Activated CD8-positive, alpha-beta T cell treated with anti-CD3 and anti-CD28 coated beads for 36 hours (primary cell): ENCODE measurements at regions not wholly inside any gene's neighbourhood (a gene's known extent, or its start where the extent isn't known, plus 50 kb on each side); places are given as distances from the start of the nearest gene placed in this dataset.
"Not testable (repeated sequence)": the region's sequence is repeated elsewhere in the genome, so short reads cannot be mapped to it uniquely, and the experiment has no call there.

Experiments used
- ATAC-seq: fragments of 200-7000 bp; cut with Tn5 transposase; one replicate; pipeline ENCODE4 v1.10.0; 2021; ENCODE audit warnings: mild to moderate bottlenecking, moderate library complexity
- CTCF ChIA-PET: fragments of 350-600 bp; sonication (Branson Sonifier 250); formaldehyde crosslinking; loops from one replicate; lab custom pipeline; 2021; ENCODE audit warnings: antibody characterized with exemption; lab: Charles Lee
- POLR2A ChIA-PET: fragments of 350-600 bp; sonication (Branson Sonifier 250); formaldehyde crosslinking; loops from one replicate; lab custom pipeline; 2021; ENCODE audit warnings: antibody characterized with exemption; lab: Charles Lee
- DNase-seq: peaks from one replicate; pipeline ENCODE4 v3.0.0-alpha.2; 2020
- H3K27ac Mint-ChIP-seq: one replicate; pipeline ENCODE4 v1.8.0; 2021; ENCODE audit warnings: mild to moderate bottlenecking, mixed read lengths
- H3K27me3 Mint-ChIP-seq: one replicate; pipeline ENCODE4 v1.8.0; 2021; ENCODE audit warnings: mixed read lengths
- H3K36me3 Mint-ChIP-seq: one replicate; pipeline ENCODE4 v1.8.0; 2021; ENCODE audit warnings: low read depth, mixed read lengths
- H3K4me1 Mint-ChIP-seq: one replicate; pipeline ENCODE4 v1.8.0; 2021; ENCODE audit warnings: low read depth, mixed read lengths
- H3K4me3 Mint-ChIP-seq: one replicate; pipeline ENCODE4 v1.8.0; 2021; ENCODE audit warnings: mild to moderate bottlenecking, moderate library complexity, mixed read lengths
- H3K9me3 Mint-ChIP-seq: one replicate; pipeline ENCODE4 v1.8.0; 2021; ENCODE audit warnings: mixed read lengths
- intact Hi-C: fragments of 100-400 bp; cut with micrococcal nuclease; formaldehyde crosslinking; loops from one replicate; pipeline ENCODE4 v1.10.0; 2022
- TF ChIP-seq, protein P1 (sequence below): fragments of 200-600 bp; IDR thresholded peaks from one replicate; pipeline ENCODE4 v1.8.0; 2022; ENCODE audit warnings: antibody characterized with exemption, mild to moderate bottlenecking

DNA sequence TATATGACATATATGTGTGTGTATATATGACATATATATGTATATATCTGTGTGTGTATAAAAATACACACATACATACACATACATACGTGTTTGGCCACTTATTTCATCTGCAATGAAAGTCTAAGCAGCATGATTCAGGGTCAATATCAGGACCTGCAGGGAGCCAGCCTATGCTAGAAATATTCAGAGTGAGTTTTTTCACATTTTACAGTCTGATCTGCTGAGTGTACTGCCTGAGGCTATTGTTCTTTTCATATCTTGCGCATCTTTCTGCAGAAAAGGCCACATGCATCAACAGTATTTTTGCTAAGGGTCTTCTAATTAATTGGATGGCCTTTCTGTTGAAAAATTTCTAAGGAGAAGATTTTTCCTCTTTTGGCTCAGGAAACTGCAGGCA, 80.0 kb upstream of the TSPY4 start:
- no peaks in the 10 kb centered on the region for H3K9me3 Mint-ChIP-seq
- intact Hi-C loops, result no loop called here
- DNase-seq (no peak), ATAC-seq (no peak)
- POLR2A ChIA-PET, result no interaction called here
- TF ChIP-seq, protein P1, sequence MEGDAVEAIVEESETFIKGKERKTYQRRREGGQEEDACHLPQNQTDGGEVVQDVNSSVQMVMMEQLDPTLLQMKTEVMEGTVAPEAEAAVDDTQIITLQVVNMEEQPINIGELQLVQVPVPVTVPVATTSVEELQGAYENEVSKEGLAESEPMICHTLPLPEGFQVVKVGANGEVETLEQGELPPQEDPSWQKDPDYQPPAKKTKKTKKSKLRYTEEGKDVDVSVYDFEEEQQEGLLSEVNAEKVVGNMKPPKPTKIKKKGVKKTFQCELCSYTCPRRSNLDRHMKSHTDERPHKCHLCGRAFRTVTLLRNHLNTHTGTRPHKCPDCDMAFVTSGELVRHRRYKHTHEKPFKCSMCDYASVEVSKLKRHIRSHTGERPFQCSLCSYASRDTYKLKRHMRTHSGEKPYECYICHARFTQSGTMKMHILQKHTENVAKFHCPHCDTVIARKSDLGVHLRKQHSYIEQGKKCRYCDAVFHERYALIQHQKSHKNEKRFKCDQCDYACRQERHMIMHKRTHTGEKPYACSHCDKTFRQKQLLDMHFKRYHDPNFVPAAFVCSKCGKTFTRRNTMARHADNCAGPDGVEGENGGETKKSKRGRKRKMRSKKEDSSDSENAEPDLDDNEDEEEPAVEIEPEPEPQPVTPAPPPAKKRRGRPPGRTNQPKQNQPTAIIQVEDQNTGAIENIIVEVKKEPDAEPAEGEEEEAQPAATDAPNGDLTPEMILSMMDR, result no peak
- no peaks in the 10 kb centered on the region for H3K36me3 Mint-ChIP-seq
- H3K4me3 Mint-ChIP-seq, result no peak overlapping the region
- H3K27me3 Mint-ChIP-seq, result no peaks in the 10 kb centered on the region
- CTCF ChIA-PET, result no interaction called here
- no peak overlapping the region for H3K27ac Mint-ChIP-seq
- H3K4me1 Mint-ChIP-seq, result no peaks in the 10 kb centered on the region

GRCh38 chrY:9257725-9258124, 79.5 kb upstream of the TSPY4 start:
- intact Hi-C loops, result no loop called here
- DNase-seq, result no peak
- ATAC-seq, result no peak
- TF ChIP-seq, protein P1, result no peak
- CTCF ChIA-PET, result no interaction called here
- no peaks in the 10 kb centered on the region for H3K36me3 Mint-ChIP-seq
- H3K27me3 Mint-ChIP-seq, result no peaks in the 10 kb centered on the region
- no peak overlapping the region for H3K4me3 Mint-ChIP-seq
- H3K27ac Mint-ChIP-seq, result no peak overlapping the region
- H3K9me3 Mint-ChIP-seq, result no peaks in the 10 kb centered on the region
- no peaks in the 10 kb centered on the region for H3K4me1 Mint-ChIP-seq
- POLR2A ChIA-PET, result no interaction called here

GRCh38 chrY:9259368-9259767, 77.9 kb upstream of the TSPY4 start:
- TF ChIP-seq, protein P1, result no peak
- Mint-ChIP-seq H3K4me1 (no peaks in the 10 kb centered on the region), H3K9me3 (no peaks in the 10 kb centered on the region), H3K36me3 (no peaks in the 10 kb centered on the region), H3K27ac (no peak overlapping the region), H3K27me3 (no peaks in the 10 kb centered on the region), H3K4me3 (no peak overlapping the region)
- ATAC-seq (no peak), DNase-seq (no peak)
- ChIA-PET CTCF (no interaction called here), POLR2A (no interaction called here)
- intact Hi-C loops, result no loop called here

GRCh38 chrY:9260426-9260825, 76.8 kb upstream of the TSPY4 start:
- DNase-seq (no peak), ATAC-seq (no peak)
- Mint-ChIP-seq H3K27ac (no peak overlapping the region), H3K36me3 (no peaks in the 10 kb centered on the region), H3K4me3 (no peak overlapping the region), H3K27me3 (no peaks in the 10 kb centered on the region), H3K9me3 (no peaks in the 10 kb centered on the region), H3K4me1 (no peaks in the 10 kb centered on the region)
- POLR2A ChIA-PET, result no interaction called here
- TF ChIP-seq, protein P1, result no peak
- intact Hi-C loops, result no loop called here
- CTCF ChIA-PET, result no interaction called here

DNA sequence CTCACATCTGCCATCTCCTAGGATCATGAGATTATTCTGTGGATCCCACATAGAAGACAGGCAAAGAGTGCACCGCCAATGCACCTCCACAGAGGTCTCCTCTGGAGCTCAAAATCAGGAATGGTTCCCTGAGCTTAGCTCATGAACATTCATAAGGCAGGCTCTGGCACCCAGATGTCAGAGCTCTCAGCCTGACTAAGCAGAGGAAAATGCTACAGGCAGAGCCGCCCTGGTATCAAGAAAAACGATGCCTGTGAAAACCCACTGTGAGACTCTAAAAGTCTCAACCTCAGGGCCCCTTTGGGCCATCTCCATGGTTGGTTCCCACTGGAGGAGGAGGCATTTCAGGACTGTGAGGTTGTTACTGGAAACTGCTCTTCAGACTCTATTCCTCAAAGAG, 71.7 kb upstream of the TSPY4 start:
- no peaks in the 10 kb centered on the region for H3K36me3 Mint-ChIP-seq
- TF ChIP-seq, protein P1, result no peak
- ChIA-PET POLR2A (no interaction called here), CTCF (no interaction called here)
- DNase-seq (no peak), ATAC-seq (no peak)
- H3K27ac Mint-ChIP-seq, result no peak overlapping the region
- no peaks in the 10 kb centered on the region for H3K4me1 Mint-ChIP-seq
- no peak overlapping the region for H3K4me3 Mint-ChIP-seq
- H3K9me3 Mint-ChIP-seq, result no peaks in the 10 kb centered on the region
- intact Hi-C loops, result no loop called here
- no peaks in the 10 kb centered on the region for H3K27me3 Mint-ChIP-seq

GRCh38 chrY:9270351-9270750, 66.9 kb upstream of the TSPY4 start:
- POLR2A ChIA-PET, H3K27me3 Mint-ChIP-seq, H3K36me3 Mint-ChIP-seq, CTCF ChIA-PET, DNase-seq, H3K9me3 Mint-ChIP-seq, H3K27ac Mint-ChIP-seq, H3K4me3 Mint-ChIP-seq, intact Hi-C loops, H3K4me1 Mint-ChIP-seq, ATAC-seq: not testable (repeated sequence)

DNA sequence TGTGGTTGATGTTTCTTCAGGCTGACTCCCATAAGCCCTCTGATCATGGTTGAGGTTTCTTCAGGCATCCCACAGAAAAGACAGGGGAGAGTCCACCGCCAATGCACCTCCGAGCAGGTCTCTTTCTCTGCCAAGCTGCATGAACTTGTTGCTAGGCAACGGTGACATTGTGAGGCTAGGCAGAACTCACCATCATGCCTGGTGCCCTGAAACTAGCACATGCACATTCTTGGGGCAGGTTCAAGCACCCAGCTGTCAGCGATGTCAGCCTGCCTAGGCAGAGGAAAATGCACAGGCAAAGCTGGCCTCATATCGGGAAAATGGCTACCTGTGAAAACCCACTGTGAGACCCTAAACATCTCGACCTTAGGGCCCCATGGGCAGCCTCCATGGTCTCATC, 64.4 kb upstream of the TSPY4 start:
- POLR2A ChIA-PET, DNase-seq, H3K9me3 Mint-ChIP-seq, H3K27me3 Mint-ChIP-seq, ATAC-seq, H3K4me3 Mint-ChIP-seq, H3K36me3 Mint-ChIP-seq, H3K27ac Mint-ChIP-seq, CTCF ChIA-PET, intact Hi-C loops, H3K4me1 Mint-ChIP-seq: not testable (repeated sequence)

GRCh38 chrY:9278842-9279241, 58.4 kb upstream of the TSPY4 start:
- H3K27ac Mint-ChIP-seq, POLR2A ChIA-PET, ATAC-seq, H3K9me3 Mint-ChIP-seq, H3K4me1 Mint-ChIP-seq, DNase-seq, H3K4me3 Mint-ChIP-seq, H3K36me3 Mint-ChIP-seq, H3K27me3 Mint-ChIP-seq, CTCF ChIA-PET, intact Hi-C loops: not testable (repeated sequence)
